ENCODE measurements at regions not wholly inside any gene's neighbourhood (a gene's known extent, or its start where the extent isn't known, plus 50 kb on each side); places are given as distances from the start of the nearest gene placed in this dataset.
"Not testable (repeated sequence)": the region's sequence is repeated elsewhere in the genome, so short reads cannot be mapped to it uniquely, and the experiment has no call there.

DNA sequence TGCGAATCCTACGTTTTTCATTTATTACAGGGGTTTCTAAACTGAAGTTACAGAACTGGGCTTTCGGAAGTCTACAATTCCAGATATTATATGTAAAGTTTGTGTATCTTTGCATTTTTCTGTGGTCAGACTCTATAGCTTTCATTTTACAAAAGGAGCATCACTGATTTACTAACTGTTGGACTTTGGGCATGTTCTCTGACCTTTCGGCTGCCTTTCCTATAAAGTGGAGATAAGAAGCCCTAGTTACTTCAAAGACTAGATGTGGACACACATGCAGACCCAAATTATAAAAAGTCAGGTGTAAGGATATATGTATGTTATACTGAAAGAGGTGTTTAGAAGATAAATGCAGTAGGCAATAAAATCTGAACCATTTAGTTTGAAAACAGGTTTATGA is 126.6 kb upstream of the PRKCQ start:
- Histone ChIP-seq H3K36me3 (no peaks in the 10 kb centered on the region), H4K20me1 (no peaks in the 10 kb centered on the region), H3K4me1 (no peaks in the 10 kb centered on the region), H3K9me3 (no peaks in the 10 kb centered on the region), H3K4me3 (no peak overlapping the region), H3K9ac (no peak overlapping the region), H3K27ac (no peak overlapping the region), H3K4me2 (no peak overlapping the region), H3K27me3 (no peaks in the 10 kb centered on the region)
- no peak for TF ChIP-seq Cebpa-rat (IDR thresholded peaks at IDR 0.05)

DNA sequence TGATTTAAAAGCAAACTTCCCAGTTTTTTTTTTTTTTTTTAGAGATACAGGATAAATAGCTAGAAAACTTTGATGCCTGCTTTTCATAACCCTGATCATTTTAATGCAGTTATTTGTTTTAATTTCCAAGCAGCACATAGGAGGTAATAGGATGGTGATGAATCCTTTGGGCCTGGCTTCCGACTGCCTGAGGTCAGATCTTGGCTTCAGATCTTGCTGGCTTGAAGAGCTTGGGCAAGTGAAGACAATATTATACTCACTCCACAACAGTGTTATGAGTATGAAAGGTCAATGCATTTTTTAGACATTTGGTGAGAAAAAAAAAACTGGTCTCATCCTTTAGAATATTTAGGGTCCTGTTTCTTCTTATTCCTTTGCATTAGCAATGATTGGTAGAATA is 124.8 kb upstream of the PRKCQ start:
- no peaks in the 10 kb centered on the region for H3K4me1 ChIP-seq
- no peak overlapping the region for H3K9ac ChIP-seq
- no peaks in the 10 kb centered on the region for H3K27me3 ChIP-seq
- no peak overlapping the region for H3K4me3 ChIP-seq
- no peak overlapping the region for H3K27ac ChIP-seq
- no peak overlapping the region for H3K4me2 ChIP-seq
- no peaks in the 10 kb centered on the region for H3K36me3 ChIP-seq
- no peaks in the 10 kb centered on the region for H3K9me3 ChIP-seq
- H4K20me1 ChIP-seq: no peaks in the 10 kb centered on the region
- TF ChIP-seq Cebpa-rat (IDR thresholded peaks at IDR 0.05): no peak

DNA sequence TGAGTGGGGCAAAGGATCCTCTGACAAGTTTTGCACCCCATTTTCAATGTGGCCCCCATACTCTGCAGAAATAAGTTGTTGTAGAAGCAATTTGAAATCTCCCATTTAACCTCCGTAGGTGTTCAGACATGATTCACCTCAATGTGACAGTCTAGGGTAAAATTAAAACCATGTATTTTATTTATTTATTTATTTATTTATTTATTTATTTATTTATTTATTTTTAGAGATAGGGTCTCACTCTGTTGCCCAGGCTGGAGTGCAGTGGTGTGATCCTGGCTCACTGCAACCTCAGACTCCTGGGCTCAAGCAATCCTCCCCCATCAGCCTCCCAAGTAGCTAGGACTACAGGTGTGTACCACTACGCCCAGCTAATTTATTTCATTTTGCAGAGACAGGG is 122.8 kb upstream of the PRKCQ start:
- H3K9ac ChIP-seq, H4K20me1 ChIP-seq, H3K4me3 ChIP-seq, H3K27me3 ChIP-seq, H3K36me3 ChIP-seq, H3K4me2 ChIP-seq, H3K27ac ChIP-seq, H3K9me3 ChIP-seq, H3K4me1 ChIP-seq: not testable (repeated sequence)

DNA sequence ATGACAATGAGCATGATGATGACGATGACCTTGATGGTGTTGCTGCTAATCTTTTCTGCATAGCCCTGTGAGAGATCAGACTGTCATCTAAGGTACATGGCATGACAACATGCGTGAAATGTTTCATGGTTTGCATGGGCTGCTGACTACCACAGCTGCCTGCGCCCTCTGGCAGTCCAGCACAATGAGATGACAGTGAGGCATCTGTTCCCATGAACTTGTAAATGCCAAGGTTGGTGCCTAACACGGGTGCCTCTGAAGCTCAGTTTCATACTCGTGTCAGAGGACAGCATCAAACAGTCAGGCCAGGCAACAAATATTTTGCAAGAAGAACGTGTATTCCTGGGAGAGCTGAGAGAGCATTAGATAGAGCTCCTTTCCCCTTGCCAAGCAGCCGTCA is 122.0 kb upstream of the PRKCQ start:
- H4K20me1 ChIP-seq: no peaks in the 10 kb centered on the region
- no peak overlapping the region for H3K4me3 ChIP-seq
- H3K36me3 ChIP-seq: no peaks in the 10 kb centered on the region
- H3K9me3 ChIP-seq: no peaks in the 10 kb centered on the region
- TF ChIP-seq Cebpa-rat (IDR thresholded peaks at IDR 0.05): no peak
- H3K27me3 ChIP-seq: no peaks in the 10 kb centered on the region
- no peak overlapping the region for H3K4me2 ChIP-seq
- no peak overlapping the region for H3K9ac ChIP-seq
- H3K27ac ChIP-seq: no peak overlapping the region
- H3K4me1 ChIP-seq: no peaks in the 10 kb centered on the region

DNA sequence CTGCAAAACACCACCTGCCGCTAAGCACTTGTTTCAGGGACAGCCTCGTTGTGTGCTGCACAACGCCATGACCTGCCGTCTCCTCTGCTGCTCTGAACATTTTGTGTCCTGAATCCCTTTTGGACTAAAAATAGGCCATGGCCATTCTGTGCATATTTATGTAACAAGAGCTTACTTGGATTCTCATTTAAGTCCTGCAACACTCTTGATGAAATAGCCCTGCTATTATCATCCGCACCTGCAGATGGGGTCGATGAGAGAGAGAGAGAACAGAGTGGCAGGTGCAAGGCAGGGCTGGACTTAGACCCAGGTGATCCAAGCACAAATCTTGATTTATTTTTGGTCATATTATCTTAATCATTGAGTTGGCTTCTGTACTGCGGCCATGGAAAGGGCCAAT is 121.2 kb upstream of the PRKCQ start:
- Histone ChIP-seq H3K4me2 (no peak overlapping the region), H3K4me1 (no peaks in the 10 kb centered on the region), H3K27me3 (no peaks in the 10 kb centered on the region), H4K20me1 (no peaks in the 10 kb centered on the region), H3K27ac (no peak overlapping the region), H3K9me3 (no peaks in the 10 kb centered on the region), H3K9ac (no peak overlapping the region), H3K4me3 (no peak overlapping the region), H3K36me3 (no peaks in the 10 kb centered on the region)
- no peak for TF ChIP-seq Cebpa-rat (IDR thresholded peaks at IDR 0.05)

DNA sequence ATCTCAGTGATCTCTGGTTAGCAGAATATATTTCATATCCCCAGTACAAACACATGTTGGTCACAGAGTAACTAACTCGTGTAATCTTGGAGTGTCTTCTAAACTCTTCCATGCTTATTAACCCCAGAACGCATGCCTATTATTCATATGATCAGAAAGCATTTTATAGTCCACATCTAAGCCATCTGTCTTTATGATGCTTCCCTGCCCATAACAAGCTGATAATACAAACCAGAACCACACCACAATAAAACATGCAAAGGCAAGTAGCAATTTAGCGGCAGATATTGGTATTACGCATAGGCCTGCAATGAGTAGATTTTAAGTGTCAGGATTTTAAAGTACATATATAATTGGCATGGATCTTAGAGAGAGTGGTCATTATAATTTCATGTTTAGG is 120.0 kb upstream of the PRKCQ start:
- Histone ChIP-seq H3K27me3 (no peaks in the 10 kb centered on the region), H3K4me2 (no peak overlapping the region), H4K20me1 (no peaks in the 10 kb centered on the region), H3K4me1 (no peaks in the 10 kb centered on the region), H3K4me3 (no peak overlapping the region), H3K27ac (no peak overlapping the region), H3K36me3 (no peaks in the 10 kb centered on the region), H3K9me3 (no peaks in the 10 kb centered on the region), H3K9ac (no peak overlapping the region)
- TF ChIP-seq Cebpa-rat (IDR thresholded peaks at IDR 0.05): no peak

DNA sequence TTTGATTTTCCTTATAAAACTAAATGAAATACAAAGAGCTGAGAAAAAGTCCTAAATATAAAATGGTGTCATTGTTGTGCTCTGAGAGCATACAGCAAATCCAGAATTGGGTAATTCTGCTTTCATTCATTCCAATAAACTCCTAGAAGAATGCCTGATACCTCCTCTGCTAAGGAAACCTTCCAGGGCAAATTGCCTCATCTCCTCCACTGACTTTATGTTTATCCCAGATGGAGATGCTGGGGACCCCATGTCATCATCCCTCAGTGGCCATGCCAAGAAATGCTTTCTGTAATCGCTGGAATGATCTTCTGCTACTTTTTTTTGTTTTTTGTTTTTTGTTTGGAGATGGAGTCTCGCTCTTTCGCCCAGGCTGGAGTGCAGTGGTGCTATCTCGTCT is 119.3 kb upstream of the PRKCQ start:
- Histone ChIP-seq H3K4me2 (no peak overlapping the region), H3K36me3 (no peaks in the 10 kb centered on the region), H3K4me3 (no peak overlapping the region), H3K9ac (no peak overlapping the region), H3K27ac (no peak overlapping the region), H3K9me3 (no peaks in the 10 kb centered on the region), H4K20me1 (no peaks in the 10 kb centered on the region), H3K4me1 (no peaks in the 10 kb centered on the region), H3K27me3 (no peaks in the 10 kb centered on the region)
- TF ChIP-seq Cebpa-rat (IDR thresholded peaks at IDR 0.05): no peak

DNA sequence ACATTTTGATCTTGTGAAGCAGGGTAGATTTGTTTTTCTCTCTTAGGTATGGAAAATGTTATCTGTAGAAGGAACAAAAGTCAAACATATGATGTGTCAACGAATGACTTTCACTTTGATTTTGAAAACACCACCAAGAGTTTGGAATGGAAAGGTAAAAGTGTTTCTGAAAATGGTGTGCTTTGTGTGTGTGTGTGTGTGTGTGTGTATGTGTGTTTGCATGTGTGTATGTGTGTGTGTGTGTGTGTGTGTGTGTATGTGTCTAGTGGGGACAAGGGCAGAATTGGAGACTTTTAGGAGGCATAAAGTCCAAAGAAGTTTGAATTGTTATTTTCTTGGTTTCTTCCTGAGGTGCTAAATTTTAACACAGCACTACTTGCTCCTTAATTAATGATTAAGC is 115.4 kb upstream of the PRKCQ start:
- Histone ChIP-seq H3K36me3 (no peaks in the 10 kb centered on the region), H4K20me1 (no peaks in the 10 kb centered on the region), H3K4me3 (no peak overlapping the region), H3K4me2 (no peak overlapping the region), H3K4me1 (no peaks in the 10 kb centered on the region), H3K27me3 (no peaks in the 10 kb centered on the region), H3K9ac (no peak overlapping the region), H3K27ac (no peak overlapping the region), H3K9me3 (no peaks in the 10 kb centered on the region)
- TF ChIP-seq Cebpa-rat (IDR thresholded peaks at IDR 0.05): no peak

DNA sequence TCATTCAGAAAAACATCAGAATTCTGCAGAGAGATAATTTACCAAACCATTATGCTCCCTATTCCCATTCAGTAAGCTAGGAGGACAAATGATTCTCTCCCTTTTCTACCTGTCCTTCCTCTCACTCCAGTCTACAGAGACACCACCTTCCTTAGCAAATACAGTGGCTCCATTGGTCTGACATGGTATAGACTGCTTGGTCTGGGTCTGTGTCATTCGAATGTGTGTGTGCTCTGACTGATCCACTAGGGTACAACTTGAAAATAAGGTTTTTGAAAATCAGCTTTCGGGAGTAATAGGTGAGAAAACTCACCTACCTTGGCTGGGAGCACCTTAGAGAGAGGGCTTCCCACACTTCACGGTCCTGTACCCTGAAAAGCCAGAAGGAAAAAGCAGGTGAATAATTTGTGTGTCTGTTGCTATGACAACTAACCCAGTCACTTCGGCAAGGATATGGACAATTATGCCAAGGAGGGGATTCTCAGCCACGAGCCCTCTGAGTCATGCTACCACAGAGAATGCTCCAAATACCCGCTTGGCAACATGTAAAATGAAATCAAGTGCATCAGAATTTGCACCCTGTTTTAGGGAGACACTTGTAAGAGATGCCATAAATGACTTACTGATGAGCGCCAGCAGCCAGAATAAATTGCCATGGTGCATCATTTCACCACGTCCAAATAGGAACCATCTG is 114.5 kb upstream of the PRKCQ start:
- Histone ChIP-seq H4K20me1 (no peaks in the 10 kb centered on the region), H3K9ac (no peak overlapping the region), H3K4me1 (no peaks in the 10 kb centered on the region), H3K27ac (no peak overlapping the region), H3K4me3 (no peak overlapping the region), H3K9me3 (no peaks in the 10 kb centered on the region), H3K27me3 (no peaks in the 10 kb centered on the region), H3K4me2 (no peak overlapping the region), H3K36me3 (no peaks in the 10 kb centered on the region)
- TF ChIP-seq Cebpa-rat (IDR thresholded peaks at IDR 0.05): no peak

DNA sequence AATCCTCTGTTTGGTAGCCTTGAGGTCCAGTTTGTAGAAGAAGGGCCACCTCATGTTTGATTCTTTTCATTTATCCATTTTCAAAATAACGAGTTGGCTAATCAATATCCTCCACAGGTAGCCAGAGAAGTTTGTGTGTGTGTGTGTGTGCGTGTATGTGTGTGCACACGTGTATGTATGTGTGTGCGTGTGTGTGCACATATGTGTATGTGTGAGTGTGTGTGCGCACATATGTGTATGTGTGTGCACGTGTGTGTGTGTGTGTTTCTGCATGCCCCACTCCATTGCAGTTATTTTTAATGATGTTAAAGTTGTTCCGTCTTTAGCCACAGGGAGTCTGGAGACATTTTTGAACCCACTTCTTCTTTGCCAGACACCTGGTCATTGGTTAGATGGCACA is 112.8 kb upstream of the PRKCQ start:
- Histone ChIP-seq H3K9ac (no peak overlapping the region), H4K20me1 (no peaks in the 10 kb centered on the region)

DNA sequence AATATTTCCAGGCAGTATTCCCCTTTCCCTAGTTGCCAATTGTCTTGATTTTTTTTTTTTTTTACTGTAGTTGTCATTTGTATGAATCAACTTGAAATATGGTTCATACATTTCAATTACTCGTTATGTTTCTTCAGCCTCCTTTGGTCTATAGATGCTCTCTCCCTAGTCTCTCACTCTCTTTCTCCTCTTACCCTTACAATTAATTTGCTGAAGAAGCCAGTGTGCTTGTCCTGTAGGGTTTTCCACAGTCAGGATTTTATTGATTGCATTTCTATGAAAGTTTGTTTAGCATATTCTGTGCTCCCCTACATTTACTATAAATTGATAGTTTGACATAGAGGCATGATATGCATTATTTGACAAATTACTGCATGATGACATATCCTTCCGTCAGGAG is 112.0 kb upstream of the PRKCQ start:
- Histone ChIP-seq H3K4me2 (no peak overlapping the region), H3K4me1 (peaks cover 2% of the 10 kb centered on the region), H3K27ac (no peak overlapping the region), H4K20me1 (no peaks in the 10 kb centered on the region), H3K9ac (no peak overlapping the region), H3K9me3 (no peaks in the 10 kb centered on the region), H3K36me3 (no peaks in the 10 kb centered on the region), H3K27me3 (no peaks in the 10 kb centered on the region), H3K4me3 (no peak overlapping the region)
- TF ChIP-seq Cebpa-rat (IDR thresholded peaks at IDR 0.05): no peak

More for the DNA sequence above, 112.8 kb upstream of the PRKCQ start:
- no peaks in the 10 kb centered on the region for H3K9me3 ChIP-seq
- no peak overlapping the region for H3K4me2 ChIP-seq
- no peak overlapping the region for H3K27ac ChIP-seq
- no peak for TF ChIP-seq Cebpa-rat (IDR thresholded peaks at IDR 0.05)
- no peaks in the 10 kb centered on the region for H3K36me3 ChIP-seq
- no peaks in the 10 kb centered on the region for H3K27me3 ChIP-seq
- no peaks in the 10 kb centered on the region for H3K4me1 ChIP-seq
- H3K4me3 ChIP-seq: no peak overlapping the region

Measured in BLaER1 (cell line).